Retinal pigment epithelial cell (primary cell): ENCODE measurements at regions not wholly inside any gene's neighbourhood (a gene's known extent, or its start where the extent isn't known, plus 50 kb on each side); places are given as distances from the start of the nearest gene placed in this dataset.
"Not testable (repeated sequence)": the region's sequence is repeated elsewhere in the genome, so short reads cannot be mapped to it uniquely, and the experiment has no call there.

ENCODE experiments used
- DNase-seq: peaks from one replicate; pipeline ENCODE4 v3.0.0-alpha.2; 2010; ENCODE audit warnings: low read depth
- H3K4me3 ChIP-seq: 2 replicates; pipeline ENCODE4 v1.5.1; 2011; ENCODE audit warnings: mild to moderate bottlenecking, low read length, control low read depth, moderate library complexity
- CTCF ChIP-seq: conservative IDR thresholded peaks from 2 replicates; pipeline ENCODE4 v1.5.1; 2011; ENCODE audit warnings: low read depth, low read length, control low read depth, inconsistent platforms

GRCh38 chrX:140034916-140035315 lies 69.6 kb upstream of the CXorf66 start:
- no peak overlapping the region for H3K4me3 ChIP-seq
- no peak for DNase-seq
- TF ChIP-seq CTCF, result peak; percentile 44

DNA sequence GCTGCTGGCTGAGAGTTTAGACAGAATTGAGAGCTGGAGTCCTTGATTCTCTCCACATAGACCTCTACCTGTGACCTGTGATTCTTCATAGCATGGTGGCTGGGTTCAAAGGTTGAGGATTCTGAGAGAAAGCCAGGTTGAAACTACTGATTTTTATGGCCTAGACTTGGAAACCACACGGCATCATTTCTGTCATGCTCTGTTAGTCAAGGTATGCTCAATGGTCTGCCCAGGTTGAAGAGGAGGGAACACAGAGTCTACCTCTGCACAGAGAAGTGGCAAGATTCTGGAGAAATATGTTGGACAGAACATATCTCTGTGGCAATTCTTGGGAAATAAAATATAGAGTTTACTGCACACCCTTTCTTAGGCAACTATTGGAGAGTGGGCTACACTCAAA lies 57.2 kb upstream of the CXorf66 start:
- no peak overlapping the region for H3K4me3 ChIP-seq
- DNase-seq, result no peak
- no peak for TF ChIP-seq CTCF

GRCh38 chrX:140019134-140019533 lies 53.8 kb upstream of the CXorf66 start:
- H3K4me3 ChIP-seq, DNase-seq: not testable (repeated sequence)
